ENCODE measurements at regions not wholly inside any gene's neighbourhood (a gene's known extent, or its start where the extent isn't known, plus 50 kb on each side); places are given as distances from the start of the nearest gene placed in this dataset.

- TF ChIP-seq CTCF (conservative IDR thresholded peaks at IDR 0.05; ENCODE audit: low read depth, low read length): no peak
- no peak for TF ChIP-seq CEBPB (IDR thresholded peaks at IDR 0.05; ENCODE audit: low read depth, low read length)
- TF ChIP-seq RAD21 (IDR thresholded peaks at IDR 0.05; ENCODE audit: low read length): no peak
- TF ChIP-seq POLR2A (IDR thresholded peaks at IDR 0.05; ENCODE audit: low read depth, low read length): no peak
- TF ChIP-seq RFX5 (IDR thresholded peaks at IDR 0.05; ENCODE audit: low read depth, low read length): no peak
Observed at GRCh38 chr9:85155352-85155751, 485.8 kb downstream of the NTRK2 start.
